ENCODE measurements at regions not wholly inside any gene's neighbourhood (a gene's known extent, or its start where the extent isn't known, plus 50 kb on each side); places are given as distances from the start of the nearest gene placed in this dataset.

DNA sequence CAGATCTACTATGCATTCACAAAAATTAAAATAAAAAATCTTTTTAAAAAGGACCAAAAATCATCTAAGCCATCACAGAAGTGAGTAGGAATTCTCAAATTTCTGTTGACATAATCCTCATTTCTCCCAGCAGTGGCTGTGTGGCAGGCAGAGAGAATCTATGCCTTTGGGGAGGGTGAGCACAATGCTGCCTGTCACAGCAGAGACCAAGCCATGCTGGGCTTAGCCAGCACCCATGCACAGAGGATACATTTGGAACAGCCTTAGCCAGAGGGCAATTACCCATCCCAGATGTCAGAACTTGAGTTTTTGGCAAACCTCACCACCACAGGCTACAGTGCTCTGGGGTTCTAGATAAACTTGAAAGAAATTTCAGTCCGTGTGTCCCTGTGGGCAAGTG lies 1274.8 kb upstream of the ADGRL3 start:
- TF ChIP-seq, protein P1, sequence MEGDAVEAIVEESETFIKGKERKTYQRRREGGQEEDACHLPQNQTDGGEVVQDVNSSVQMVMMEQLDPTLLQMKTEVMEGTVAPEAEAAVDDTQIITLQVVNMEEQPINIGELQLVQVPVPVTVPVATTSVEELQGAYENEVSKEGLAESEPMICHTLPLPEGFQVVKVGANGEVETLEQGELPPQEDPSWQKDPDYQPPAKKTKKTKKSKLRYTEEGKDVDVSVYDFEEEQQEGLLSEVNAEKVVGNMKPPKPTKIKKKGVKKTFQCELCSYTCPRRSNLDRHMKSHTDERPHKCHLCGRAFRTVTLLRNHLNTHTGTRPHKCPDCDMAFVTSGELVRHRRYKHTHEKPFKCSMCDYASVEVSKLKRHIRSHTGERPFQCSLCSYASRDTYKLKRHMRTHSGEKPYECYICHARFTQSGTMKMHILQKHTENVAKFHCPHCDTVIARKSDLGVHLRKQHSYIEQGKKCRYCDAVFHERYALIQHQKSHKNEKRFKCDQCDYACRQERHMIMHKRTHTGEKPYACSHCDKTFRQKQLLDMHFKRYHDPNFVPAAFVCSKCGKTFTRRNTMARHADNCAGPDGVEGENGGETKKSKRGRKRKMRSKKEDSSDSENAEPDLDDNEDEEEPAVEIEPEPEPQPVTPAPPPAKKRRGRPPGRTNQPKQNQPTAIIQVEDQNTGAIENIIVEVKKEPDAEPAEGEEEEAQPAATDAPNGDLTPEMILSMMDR (conservative IDR thresholded peaks at IDR 0.05; ENCODE audit: low read depth, low read length): no peak
- TF ChIP-seq EZH2 (IDR thresholded peaks at IDR 0.05; ENCODE audit: borderline replicate concordance, low read depth, low read length, poor library complexity, severe bottlenecking): no peak
